OCI-LY3 (cell line): ENCODE measurements at regions not wholly inside any gene's neighbourhood (a gene's known extent, or its start where the extent isn't known, plus 50 kb on each side); places are given as distances from the start of the nearest gene placed in this dataset.

Experiments used
- EZH2phosphoT487 ChIP-seq: fragments of 200-600 bp; shearing (Covaris generic); IDR thresholded peaks from 2 replicates; pipeline ENCODE4 v1.6.1; 2018; ENCODE audit warnings: antibody characterized with exemption, mixed run types, low read depth
- TF ChIP-seq, protein P1 (sequence below): fragments of 200-600, 300-600 bp; sonication (generic); IDR thresholded peaks from 2 replicates; pipeline ENCODE4 v1.5.1; 2014; ENCODE audit warnings: antibody characterized with exemption, low read length, low read depth

GRCh38 chr15:29320420-29320819 is 50.8 kb upstream of the NSMCE3 start:
- TF ChIP-seq, protein P1, sequence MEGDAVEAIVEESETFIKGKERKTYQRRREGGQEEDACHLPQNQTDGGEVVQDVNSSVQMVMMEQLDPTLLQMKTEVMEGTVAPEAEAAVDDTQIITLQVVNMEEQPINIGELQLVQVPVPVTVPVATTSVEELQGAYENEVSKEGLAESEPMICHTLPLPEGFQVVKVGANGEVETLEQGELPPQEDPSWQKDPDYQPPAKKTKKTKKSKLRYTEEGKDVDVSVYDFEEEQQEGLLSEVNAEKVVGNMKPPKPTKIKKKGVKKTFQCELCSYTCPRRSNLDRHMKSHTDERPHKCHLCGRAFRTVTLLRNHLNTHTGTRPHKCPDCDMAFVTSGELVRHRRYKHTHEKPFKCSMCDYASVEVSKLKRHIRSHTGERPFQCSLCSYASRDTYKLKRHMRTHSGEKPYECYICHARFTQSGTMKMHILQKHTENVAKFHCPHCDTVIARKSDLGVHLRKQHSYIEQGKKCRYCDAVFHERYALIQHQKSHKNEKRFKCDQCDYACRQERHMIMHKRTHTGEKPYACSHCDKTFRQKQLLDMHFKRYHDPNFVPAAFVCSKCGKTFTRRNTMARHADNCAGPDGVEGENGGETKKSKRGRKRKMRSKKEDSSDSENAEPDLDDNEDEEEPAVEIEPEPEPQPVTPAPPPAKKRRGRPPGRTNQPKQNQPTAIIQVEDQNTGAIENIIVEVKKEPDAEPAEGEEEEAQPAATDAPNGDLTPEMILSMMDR: no peak
- TF ChIP-seq EZH2phosphoT487: no peak
